DMS153 treated with DMSO at 0.1 percent for 48 hours (cell line): ENCODE measurements at regions not wholly inside any gene's neighbourhood (a gene's known extent, or its start where the extent isn't known, plus 50 kb on each side); places are given as distances from the start of the nearest gene placed in this dataset.

ENCODE experiments used
- DNase-seq: peaks from one replicate; lab custom pipeline; 2025; ENCODE audit not compliant: unreplicated experiment; lab: John Stamatoyannopoulos, UW

DNA sequence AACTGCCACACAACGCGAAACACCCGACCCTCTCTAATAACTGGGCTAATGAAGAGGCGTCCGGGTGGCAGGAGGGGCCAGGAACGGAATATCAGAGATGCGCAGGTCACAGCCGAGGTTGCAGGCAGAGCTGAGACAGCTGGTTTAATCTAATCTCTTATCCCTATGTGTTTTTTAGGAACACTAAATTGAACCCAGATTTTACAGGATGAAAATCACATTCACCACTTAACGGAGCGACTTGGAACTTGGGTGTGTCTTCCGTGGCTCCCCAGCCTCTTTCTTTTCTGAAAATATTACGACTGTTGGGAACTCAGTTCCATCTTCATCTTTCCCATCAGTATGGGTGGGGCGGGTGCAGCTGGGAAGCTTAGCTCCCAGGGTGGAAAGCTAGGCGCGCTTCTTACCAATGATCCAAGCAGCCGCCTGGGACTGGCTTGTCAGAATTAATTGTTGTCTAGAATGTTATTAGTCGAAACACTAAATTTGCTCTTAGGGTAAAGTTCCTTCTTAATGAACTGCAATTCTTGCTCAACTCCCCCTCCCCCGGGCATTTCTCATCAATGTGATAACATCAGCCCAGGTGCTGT lies 92.5 kb downstream of the IRX2 start:
- no peak for DNase-seq

DNA sequence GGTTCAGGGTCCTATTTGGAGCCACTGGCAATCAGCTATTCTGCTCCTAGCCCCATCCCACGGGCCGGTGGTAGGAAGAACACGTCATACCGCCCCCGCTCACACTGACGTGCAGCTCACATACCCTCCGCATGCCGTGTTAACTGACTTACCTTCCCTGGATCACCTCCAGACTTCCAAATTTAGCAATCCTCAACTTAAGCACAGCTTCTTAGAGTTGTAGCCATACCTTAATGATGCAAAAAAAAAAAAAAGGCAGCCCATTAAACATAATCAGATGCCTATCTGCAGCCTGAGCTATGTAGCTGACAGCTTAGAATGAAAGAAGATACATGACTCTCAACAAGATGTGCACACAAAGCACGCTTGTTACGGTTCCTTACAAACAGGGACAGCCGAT lies 93.0 kb downstream of the IRX2 start:
- no peak for DNase-seq

DNA sequence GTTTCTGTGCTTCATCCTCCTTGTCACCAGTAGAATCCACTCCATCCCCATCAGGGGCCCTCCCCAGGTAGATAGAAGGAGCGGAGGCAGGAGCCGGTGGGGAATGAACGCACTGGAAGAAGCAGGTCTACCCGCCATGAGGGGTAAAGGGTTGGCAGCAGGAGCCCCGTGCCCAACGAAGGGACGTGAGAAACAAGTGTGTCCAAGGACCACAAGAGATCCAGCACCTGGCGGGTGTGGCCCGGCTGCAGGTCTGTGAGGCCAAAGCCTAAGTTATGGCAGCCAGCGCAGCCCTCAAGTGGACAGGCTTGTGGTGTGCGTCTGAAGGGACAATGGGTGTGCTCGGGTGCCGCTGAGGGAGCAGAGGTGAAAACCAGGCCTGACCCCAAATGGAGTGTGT lies 94.3 kb downstream of the IRX2 start:
- DNase-seq = no peak

DNA sequence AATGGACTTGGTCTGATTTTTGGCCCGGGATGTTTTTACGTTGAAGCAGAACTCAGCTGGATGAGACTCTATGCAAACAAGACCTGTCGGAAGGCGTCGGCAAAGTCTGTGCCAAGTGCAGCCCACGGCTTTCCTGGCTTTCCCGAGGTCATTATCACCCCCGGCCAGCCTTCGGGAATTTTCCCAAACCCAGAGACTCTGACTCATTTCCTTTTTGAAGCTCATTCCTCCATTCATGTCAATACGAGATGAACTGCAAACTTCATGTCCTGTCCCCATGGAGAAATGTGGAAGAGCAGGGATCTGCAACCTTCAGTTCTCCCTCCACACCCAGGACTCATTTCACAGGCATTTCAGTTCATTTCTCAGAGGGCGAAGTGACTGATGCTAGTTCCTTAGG lies 95.3 kb downstream of the IRX2 start:
- DNase-seq = no peak

DNA sequence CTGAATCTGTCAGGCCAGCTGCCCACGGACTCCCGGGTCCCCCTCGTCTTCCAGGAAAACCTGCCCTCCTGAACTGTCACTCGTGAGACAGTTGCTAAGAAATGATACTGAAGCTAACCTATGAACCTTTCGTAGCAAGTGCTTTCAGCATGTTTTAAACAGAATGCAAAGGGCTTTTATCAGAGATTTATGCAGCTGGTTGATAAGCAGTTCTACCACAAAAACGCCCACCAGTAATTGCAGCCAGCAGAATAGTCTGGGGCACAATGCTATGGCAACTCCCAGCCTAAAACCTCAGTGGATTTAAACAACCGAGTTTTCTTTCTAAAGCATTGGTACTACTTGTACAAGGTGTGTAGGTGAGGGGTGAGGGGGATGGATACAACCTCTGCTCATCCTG lies 97.5 kb downstream of the IRX2 start:
- no peak for DNase-seq

DNA sequence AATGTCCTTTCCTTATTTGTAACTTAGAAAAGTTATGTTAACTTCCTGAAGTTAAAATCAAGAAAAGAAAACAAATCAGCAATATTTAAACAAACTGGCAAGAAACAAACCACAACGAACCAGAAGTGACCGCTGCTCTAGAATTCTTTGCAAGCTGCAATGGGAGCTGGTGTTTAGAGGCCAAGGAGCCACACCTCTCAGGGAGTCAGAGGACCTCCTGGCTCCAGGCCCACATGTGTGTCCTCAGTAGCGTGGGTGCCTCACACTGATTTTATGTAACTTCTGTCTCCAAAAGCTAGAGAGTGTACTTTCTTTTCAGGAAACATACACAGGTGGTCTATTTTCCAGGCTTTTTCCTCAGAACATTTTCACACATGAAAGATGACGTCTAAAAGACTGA lies 100.4 kb downstream of the IRX2 start:
- DNase-seq = no peak

DNA sequence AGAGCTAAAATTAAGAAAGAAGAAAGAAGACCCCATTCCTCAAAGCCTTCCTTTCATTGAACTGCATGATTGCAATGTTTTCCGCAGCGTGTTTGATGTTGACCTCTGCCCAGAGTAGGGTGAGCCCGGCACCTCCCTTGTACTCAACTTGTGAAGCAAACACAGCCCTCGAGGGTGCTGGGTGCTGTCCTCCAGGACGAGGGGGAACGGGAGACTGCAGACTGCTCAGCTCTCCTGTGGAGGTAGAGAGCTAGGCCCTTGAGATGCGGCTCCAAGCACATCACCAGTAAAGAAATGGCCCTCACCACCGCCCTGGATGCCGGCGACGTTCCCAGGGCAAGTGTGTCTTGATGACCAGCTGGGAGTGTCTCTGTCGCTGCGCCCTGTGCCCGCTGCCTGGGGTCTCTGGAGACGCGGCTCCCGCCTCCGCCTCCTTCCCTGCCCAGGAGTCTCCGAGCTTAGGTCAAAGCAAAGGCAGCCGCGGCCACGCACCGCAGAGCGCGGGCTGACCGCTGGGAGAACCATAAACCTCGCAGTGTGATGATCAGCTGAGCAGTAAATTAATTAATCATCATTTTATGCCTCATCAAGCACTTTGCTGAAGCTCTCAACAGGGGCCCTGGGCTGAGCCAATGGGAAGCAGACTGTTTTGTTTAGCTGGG lies 108.7 kb downstream of the IRX2 start:
- no peak for DNase-seq

DNA sequence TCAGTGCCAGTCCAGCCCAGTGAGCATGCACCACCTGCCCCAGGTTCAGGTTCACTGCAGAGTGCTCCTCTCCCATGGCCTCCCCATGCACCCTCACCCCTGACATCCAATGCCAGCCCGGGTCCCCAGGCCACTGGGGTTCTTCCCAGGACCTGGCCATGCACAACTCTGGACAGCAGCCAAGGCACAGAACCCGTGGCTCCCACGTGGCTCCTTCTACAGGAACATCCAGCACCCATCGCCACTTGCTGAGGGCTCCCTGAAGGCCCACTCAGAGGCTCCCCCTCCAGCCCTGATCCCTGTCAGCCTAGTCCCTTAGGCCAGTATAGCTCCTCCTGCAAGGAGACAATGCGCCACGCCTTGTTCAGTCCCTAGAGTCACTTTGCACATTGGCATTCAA lies 110.8 kb downstream of the IRX2 start:
- no peak for DNase-seq

DNA sequence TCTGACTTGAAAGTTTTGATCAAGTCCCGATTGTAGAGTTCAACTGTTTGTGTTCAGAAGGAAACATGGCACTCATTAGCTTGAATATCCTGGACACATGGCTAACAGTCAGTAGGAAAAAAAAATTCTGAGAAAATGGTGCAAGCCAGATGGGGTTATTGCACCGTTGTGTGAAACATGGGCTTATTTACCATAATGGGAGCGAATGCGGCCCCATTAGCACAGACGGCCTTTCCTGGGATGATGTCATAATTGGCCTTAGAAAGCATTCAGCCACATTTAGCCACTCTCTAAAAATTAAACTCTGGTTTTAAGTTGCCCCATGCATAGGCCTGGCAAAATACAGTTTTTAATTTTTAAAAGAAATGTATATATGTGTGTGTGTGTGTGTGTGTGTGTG lies 112.1 kb downstream of the IRX2 start:
- no peak for DNase-seq

DNA sequence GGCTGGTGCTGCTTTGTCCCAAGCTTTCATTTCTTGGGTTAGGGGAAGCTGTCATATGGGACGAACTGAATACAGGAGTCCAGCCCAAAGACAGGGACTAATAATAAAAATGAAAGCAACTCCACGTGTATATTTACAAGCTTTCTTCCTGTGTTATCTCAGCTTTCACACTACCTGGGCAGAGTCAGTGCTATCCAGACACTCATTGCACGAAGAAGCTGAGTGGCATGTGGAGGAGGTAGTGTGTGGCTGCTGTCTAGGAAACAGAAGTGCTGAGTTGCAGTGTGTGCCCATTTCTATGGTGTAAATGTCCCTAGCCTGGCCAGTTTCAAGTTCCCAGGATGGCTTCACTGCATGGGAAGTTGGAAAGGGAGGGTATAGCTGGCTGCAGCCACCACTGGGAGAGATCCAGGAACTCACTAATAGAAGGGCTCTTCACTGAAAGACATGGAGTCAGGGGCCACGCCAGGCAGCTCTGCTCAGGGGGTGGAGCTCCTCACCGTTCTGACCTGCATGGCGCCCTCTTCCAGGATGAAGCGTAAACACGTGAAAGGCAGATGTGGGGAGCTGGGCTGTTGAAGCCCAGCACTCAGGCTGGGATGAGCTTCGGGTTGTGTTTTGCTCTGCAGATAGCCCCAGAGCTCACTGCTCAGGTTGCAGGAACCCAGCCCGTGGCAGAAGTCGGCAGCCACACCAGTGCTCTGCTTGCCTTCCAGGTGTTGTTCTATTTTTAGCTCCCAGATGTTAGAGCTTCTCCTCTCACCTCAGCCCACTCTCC lies 116.9 kb downstream of the IRX2 start:
- no peak for DNase-seq

DNA sequence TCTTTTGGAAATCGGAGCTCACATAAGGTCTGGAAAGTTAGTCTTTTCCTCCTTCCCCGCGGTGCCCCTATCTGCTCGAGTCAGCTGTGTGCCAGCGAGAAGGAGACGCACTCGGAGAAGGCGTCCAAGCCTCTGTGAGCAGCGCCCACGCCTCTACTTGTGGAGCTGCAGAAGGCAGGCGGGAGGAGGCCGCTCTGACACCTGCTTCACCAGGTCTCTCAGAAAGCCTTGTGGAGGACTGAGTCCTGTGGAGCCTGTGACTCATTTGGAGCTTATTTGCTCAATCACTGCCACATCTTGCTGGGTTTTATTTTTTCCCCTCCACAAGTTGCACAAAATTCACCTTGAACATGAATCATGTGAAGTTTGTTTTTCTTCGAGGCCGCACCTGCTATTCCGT lies 117.5 kb downstream of the IRX2 start:
- DNase-seq = no peak

DNA sequence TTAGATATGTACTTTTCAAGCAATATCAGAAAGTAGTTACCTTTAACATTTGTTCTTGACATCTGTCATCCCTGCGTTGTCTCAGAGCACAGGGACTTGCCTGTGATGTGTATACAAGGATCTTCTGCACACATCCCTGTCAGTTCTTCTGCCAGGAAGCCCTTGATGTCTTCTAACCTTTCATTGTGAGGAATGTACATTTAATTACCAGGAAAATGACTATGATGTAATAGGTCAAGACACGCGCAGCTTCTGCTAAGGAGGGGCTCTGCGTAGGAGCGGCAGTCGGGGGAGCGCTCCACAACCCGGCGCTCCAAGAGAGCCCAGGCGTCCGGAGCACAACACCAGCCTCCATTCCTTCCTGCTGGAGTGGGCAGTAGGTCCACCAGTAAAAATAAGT lies 119.7 kb downstream of the IRX2 start:
- no peak for DNase-seq

DNA sequence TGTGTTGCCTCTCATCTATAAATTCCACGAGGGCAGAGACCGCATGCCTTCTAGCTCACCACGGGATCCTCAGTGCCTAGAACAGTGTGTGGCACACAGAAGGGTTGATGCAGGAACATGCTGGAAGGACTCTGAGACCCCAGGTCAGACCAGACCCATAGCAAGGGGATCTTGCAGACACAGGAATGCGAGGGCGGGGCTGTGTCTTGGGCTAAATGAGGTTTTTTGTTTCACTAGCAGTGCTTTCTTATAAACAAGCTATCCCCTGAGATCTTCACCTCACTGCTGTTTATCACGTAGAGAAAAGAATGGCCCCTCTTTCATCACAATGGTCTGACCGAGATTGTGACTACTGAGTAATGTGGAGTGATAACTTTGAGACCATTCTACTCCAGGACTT lies 122.4 kb downstream of the IRX2 start:
- no peak for DNase-seq

DNA sequence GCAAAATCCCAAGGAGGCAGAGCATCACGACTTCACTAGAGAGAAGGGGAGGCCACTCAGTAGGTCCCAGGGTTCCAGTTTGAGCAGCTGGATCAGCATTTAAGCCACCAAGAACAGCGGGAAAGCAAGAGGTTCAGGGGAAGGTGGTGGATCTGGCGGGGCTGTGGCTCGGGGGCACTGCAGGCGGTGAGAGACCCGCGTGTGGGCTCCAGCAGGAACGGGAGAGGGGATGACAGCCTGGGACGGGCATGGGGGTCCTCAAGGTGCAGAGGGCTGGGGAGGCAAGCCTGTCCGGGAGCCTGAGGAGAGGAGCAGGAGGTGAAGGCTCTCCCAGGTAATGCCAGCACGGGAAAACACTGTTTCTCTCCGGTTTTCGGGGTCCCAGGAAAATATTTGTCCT lies 123.6 kb downstream of the IRX2 start:
- DNase-seq = no peak

DNA sequence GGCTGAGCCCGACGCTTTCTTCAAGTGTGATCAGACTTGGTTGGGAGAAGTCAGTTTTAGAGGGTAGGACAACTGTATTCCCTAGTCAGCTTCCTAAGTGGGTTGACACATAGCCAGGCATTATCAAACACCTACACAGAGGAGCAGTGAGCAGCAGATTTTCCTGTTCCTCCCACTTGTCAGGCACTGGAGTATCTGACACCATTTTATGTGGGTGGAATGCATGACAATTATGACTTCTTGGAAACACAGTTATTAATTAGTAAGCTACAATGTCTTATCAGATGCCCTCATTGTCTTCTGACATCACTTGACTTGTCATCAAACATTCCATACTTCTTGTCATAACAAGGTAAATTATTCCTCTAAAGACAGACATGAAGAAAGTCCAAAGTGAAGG lies 124.9 kb downstream of the IRX2 start:
- no peak for DNase-seq

DNA sequence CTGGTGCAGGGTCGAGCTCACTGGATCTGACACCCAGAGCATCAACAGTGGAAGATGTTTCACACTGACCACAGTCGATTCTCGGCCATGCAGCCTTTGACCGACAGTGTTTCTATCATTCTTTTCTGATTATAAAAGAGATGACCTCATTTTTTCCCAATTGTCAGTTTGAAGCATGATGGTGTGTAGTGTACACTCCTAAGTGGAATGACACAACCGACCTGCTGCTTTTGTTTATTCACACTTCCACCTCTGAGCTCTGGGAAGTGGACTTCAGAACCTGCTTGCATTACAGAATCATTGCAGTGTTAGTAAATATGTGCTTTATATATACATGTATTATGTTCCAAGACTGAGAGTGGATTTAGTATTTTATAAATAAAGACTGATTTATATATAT lies 128.6 kb downstream of the IRX2 start:
- DNase-seq = no peak

DNA sequence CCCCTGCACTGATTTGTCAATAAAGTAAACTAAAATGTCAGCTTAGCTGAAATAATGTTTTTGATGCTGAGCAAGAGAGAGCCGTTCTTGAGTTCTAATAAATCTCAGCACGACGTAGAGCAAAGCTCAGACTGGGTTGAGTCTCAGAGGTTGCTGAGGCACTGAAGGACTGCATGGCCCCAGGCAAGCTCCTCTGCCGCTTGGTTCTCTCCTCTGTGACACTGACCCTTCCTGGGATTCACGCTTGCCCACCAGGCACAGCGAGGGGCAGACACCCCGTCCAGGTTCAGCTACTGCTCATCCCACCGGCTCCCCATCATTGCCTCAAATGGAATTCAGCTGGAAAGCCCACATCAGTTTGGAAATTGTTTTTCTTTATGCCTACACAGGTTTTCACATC lies 129.8 kb downstream of the IRX2 start:
- DNase-seq = no peak

DNA sequence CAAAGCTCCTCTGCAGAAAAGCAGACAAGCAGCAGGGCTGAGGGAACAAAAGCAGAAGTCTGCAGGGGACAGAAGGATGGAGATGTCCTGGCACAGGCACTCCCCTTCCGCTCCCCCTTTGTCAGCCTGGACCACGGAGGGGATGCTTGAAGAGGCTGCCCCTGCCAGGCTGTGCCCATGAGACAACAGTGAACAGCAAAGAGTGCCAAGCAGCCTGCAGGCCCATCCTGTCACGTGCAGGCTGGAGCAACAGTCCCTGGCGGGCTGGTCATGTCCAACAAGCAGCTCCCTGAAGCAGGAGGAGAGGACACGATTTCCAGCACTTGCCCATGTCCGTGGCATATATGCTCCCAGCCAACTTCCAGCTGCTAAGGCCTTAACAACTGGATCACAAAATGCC lies 132.3 kb downstream of the IRX2 start:
- no peak for DNase-seq

DNA sequence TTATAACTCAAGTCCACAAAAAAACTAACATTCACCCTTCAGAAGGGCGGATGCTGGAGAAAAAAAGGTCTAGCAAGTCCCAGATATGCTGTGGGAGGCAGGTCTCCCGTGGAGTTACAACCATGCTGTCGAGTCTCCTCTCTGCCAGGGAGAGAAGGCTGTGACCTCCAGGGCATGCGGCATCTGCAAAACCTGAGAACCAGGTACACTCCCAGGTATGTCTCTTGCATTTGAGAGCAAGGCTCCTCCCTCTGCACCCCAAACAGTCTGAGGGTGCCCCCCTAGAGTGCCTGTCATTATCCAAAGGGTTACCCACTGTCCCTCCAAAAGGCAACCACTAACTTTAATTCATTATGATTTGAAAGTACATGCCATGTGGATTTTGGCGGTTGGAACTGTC lies 134.0 kb downstream of the IRX2 start:
- DNase-seq = no peak

DNA sequence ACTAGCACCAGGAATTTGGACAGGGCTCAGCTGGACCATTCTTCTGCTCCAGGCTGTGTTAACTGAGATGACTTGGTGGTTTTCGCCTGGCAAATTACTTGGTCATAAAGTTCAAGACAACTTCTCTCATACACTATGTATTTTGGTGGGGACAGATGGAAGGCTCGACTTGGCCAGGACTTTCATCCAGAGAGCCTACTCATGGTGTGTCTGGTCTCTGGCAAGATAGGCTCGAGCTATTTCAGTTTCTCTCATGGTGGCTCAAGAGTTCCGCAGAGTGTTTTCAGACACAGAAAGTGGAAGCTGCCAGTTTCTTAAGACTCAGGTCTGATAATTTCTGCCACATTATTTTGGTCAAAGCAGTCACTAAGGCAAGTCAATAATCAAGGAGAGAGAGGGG lies 135.6 kb downstream of the IRX2 start:
- DNase-seq = no peak

DNA sequence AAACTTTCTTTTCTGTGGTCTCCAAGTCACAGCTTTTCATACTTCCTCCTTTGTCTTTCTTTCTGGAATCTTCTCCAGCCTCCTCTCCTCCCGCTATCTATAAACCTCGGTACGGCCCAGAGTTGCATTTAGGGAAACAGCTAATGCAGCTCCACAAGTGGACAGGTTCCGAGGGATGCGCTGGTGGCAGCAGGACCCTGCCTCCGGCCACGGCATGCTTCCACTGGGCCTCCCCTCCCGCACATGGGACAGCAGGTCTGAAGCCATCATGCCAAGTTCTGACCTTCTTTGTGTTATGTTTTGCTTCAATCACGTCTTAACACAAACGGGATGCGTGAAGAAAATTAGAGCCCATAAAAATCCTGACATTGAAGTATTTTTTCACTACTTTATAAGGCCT lies 136.9 kb downstream of the IRX2 start:
- DNase-seq = no peak

DNA sequence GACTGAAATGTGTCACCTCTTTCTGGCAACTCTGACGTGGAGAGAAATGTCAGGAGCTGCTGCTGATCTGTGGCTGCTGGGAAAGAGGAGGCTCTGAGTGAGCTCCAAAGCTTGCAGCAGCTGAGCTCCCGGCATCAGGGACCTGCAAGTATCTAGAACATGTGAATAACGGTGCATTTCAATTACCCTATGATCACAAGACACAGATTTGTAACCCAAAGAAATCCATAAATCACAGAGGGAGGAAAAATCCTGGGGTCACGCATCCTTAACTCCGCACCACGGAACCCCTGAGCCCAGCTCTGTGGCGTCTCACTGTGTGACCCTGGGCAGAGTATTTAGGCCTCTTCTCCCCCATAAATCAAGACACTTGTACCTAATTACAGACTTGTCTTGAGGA lies 139.8 kb downstream of the IRX2 start:
- no peak for DNase-seq

DNA sequence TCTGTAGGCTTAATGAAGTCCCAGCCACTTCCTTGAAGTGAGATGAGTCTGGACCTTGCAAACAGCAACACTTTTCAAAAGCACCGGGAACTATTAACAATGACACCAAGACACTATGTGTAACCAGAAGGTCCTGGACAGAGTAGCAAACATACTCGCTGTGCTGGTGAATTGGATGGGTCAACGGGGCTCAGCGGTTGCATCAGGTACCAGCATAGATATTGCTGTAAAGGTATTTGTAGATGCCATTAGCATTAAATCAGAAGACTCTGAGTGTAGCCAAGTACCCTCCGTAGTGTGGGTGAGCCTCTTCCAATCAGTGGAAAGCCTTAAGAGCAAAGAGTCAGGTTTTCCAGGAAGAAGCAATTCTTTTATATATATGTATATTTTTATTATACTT lies 140.5 kb downstream of the IRX2 start:
- DNase-seq = no peak
